ENCODE measurements at regions not wholly inside any gene's neighbourhood (a gene's known extent, or its start where the extent isn't known, plus 50 kb on each side); places are given as distances from the start of the nearest gene placed in this dataset.
"Not testable (repeated sequence)": the region's sequence is repeated elsewhere in the genome, so short reads cannot be mapped to it uniquely, and the experiment has no call there.

DNA sequence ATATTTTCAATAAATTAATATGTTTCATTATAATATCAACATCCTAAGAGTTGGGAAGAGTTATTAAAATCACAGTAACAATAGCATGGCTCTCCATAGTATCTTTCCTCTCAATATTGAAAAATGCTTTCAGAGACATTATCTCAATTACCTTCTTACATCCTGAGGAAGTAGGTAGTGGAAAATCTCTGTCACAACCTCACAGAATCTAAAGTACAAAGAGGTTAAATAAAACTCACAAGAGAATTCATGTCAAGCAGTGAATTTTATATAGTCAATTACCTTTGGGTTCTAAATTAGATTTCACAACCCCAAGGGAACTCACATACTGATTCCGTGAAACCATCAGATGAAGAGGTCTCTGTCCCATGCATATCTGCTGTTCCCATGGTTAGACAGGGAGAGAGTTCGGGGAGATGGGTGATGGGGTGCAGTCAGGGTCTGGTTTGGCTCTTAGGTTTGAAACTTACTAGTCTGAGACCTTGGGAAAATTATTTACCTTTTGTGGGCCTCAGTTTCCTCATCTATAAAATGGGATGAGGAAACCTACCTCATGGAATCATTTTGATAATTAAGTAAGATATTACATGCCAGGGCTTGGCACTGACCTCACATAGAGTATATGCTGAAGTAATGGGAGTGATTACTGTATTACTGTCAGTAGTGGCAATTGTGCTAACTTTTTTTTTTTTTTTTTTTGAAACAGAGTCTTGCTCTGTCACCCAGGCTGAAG is 74.0 kb upstream of the SNX9 start:
- no peaks in the 10 kb centered on the region for H3K36me3 ChIP-seq

DNA sequence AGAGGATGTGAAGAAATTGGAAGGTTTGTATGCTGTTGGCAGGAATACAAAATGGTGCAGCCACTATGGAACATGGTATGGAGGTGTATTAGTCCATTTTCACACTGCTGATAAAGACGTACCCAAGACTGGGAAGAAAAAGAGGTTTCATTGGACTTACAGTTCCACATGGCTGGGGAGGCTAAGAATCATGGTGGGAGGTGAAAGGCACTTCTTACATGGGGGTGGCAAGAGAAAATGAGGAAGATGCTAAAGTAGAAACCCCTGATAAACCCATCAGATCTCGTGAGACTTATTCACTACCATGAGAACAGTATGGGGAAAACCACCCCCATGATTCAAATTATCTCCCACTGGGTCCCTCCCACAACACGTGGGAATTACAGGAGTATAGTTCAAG is 72.1 kb upstream of the SNX9 start:
- H3K4me1 ChIP-seq; H3K4me3 ChIP-seq (ENCODE audit: low read depth, low read length); H3K27me3 ChIP-seq; H3K9me3 ChIP-seq; DNase-seq; H3K36me3 ChIP-seq: not testable (repeated sequence)

More for the DNA sequence above, 74.0 kb upstream of the SNX9 start:
- DNase-seq = no peak
- H3K4me1 ChIP-seq = no peaks in the 10 kb centered on the region
- H3K27me3 ChIP-seq = no peaks in the 10 kb centered on the region
- TF ChIP-seq, protein P1, sequence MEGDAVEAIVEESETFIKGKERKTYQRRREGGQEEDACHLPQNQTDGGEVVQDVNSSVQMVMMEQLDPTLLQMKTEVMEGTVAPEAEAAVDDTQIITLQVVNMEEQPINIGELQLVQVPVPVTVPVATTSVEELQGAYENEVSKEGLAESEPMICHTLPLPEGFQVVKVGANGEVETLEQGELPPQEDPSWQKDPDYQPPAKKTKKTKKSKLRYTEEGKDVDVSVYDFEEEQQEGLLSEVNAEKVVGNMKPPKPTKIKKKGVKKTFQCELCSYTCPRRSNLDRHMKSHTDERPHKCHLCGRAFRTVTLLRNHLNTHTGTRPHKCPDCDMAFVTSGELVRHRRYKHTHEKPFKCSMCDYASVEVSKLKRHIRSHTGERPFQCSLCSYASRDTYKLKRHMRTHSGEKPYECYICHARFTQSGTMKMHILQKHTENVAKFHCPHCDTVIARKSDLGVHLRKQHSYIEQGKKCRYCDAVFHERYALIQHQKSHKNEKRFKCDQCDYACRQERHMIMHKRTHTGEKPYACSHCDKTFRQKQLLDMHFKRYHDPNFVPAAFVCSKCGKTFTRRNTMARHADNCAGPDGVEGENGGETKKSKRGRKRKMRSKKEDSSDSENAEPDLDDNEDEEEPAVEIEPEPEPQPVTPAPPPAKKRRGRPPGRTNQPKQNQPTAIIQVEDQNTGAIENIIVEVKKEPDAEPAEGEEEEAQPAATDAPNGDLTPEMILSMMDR (IDR thresholded peaks at IDR 0.05; ENCODE audit: low read depth, low read length) = no peak
- H3K9me3 ChIP-seq = no peaks in the 10 kb centered on the region
- no peak overlapping the region for H3K4me3 ChIP-seq (ENCODE audit: low read depth, low read length)

DNA sequence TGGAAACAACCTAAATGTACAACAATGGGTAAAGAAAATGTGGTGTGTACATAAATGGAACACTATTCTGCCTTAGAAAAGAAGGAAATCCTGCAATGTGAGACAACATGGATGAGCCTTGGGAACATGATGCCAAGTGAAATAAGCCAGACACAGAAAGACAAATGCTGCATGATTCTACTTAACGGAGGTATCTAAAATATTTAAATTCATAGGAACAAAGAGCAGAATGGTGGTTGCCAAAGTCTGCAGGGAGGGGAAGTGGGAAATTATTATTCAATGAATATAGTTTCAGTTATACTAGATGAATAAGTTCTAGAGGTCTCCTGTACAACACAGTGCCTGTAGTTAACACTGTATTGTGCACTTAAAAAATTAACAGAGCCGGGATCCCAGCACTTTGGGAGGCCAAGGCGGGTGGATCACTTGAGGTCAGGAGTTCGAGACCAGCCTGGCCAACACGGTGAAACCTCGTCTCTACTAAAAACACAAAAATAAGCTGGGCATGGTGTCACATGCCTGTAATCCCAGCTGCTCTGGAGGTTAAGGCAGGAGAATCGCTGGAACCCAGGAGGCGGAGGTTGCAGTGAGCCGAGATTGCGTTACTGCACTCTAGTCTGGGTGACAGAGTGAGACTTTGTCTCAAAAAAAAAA is 71.4 kb upstream of the SNX9 start:
- Histone ChIP-seq H3K4me3 (ENCODE audit: low read depth, low read length) (no peak overlapping the region), H3K9me3 (no peaks in the 10 kb centered on the region), H3K27me3 (no peaks in the 10 kb centered on the region), H3K36me3 (no peaks in the 10 kb centered on the region), H3K4me1 (no peaks in the 10 kb centered on the region)
- DNase-seq = no peak
- TF ChIP-seq, protein P1 (IDR thresholded peaks at IDR 0.05; ENCODE audit: low read depth, low read length) = no peak

DNA sequence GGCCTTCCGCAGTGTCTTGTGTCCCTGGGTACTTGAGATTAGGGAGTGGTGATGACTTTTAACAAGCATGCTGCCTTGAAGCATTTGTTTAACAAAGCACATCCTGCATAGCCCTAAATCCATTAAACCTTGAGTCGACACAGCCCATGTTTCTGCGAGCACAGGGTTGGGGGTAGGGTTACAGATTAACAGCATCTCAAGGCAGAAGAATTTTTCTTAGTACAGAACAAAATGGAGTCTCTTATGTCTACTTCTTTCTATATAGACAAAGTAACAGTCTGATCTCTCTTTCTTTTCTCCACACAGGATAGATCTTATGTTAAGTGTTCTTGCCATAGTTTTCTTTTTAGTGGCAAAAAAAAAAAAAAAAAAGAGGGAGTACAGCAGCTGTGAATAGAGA is 70.2 kb upstream of the SNX9 start:
- not testable (repeated sequence) for H3K4me3 ChIP-seq (ENCODE audit: low read depth, low read length); H3K4me1 ChIP-seq; H3K36me3 ChIP-seq; H3K27me3 ChIP-seq; H3K9me3 ChIP-seq; DNase-seq

DNA sequence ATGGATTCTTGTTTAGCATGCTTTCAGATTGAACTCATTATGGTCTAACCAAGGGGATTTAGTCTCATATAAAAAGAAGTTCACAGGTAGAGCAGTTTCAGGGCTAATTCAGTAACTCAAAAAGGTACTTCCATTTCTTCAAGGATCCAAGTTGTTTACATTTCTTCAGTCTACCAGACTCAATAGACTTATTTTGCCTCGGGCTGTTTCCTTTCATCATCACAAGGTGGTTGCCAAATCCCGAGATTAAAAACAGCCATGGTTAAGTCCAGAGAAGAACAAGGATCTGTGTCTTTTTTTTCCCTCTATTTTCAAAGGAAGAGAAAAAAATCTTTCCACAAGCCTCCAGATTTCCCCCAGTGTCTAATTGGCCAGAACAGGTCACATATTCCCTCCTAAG is 69.8 kb upstream of the SNX9 start:
- TF ChIP-seq, protein P1 (IDR thresholded peaks at IDR 0.05; ENCODE audit: low read depth, low read length) = no peak
- H3K9me3 ChIP-seq = no peaks in the 10 kb centered on the region; the same call in 1 of the 2 replicates
- H3K4me3 ChIP-seq (ENCODE audit: low read depth, low read length) = no peak overlapping the region
- H3K27me3 ChIP-seq = no peaks in the 10 kb centered on the region
- H3K4me1 ChIP-seq = no peaks in the 10 kb centered on the region
- DNase-seq = no peak
- H3K36me3 ChIP-seq = no peaks in the 10 kb centered on the region

DNA sequence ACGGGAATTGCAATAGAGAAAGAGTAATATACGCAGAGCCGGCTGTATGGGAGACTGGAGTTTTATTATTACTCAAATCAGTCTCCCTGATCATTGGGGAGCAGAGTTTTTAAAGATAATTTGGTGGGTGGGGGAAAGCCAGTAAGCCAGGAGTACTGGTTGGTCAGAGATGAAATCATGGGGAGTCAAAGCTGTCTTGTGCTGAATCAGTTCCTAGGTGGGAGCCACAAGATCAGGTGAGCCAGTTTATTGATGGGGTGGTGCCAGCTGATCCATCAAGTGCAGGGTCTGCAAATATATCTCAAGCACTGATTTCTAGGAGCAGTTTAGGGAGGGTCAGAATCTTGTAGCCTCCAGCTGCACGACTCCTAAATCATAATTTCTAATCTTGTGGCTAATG is 69.2 kb upstream of the SNX9 start:
- DNase-seq; H3K27me3 ChIP-seq; H3K4me3 ChIP-seq (ENCODE audit: low read depth, low read length); H3K36me3 ChIP-seq; H3K4me1 ChIP-seq; H3K9me3 ChIP-seq: not testable (repeated sequence)

DNA sequence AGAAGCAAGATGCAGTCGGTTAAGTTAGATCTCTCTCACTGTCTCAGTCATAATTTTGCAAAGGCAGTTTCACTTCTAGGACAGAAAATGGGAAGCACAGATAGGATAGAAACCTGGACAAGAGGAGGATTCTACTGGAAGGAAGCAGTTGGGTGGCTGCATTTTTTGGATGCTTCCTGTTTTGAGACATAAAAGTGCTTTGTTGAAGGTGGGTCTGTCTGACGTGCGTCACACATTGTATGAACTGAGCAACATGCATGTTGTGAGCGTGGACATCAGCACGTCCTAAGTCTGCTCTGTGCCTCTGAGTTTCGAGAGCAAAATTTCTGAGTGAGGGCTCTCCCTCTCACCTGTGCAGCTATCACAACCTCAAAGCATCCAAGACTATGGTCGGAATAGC is 68.7 kb upstream of the SNX9 start:
- no peaks in the 10 kb centered on the region for H3K27me3 ChIP-seq
- TF ChIP-seq, protein P1 (IDR thresholded peaks at IDR 0.05; ENCODE audit: low read depth, low read length) = no peak
- no peaks in the 10 kb centered on the region; the same call in 1 of the 2 replicates for H3K9me3 ChIP-seq
- H3K4me3 ChIP-seq (ENCODE audit: low read depth, low read length) = no peak overlapping the region
- DNase-seq = no peak
- no peaks in the 10 kb centered on the region for H3K4me1 ChIP-seq
- no peaks in the 10 kb centered on the region for H3K36me3 ChIP-seq

Measured in BE2C (cell line).